ENCODE measurements at regions not wholly inside any gene's neighbourhood (a gene's known extent, or its start where the extent isn't known, plus 50 kb on each side); places are given as distances from the start of the nearest gene placed in this dataset.
"Not testable (repeated sequence)": the region's sequence is repeated elsewhere in the genome, so short reads cannot be mapped to it uniquely, and the experiment has no call there.

DNA sequence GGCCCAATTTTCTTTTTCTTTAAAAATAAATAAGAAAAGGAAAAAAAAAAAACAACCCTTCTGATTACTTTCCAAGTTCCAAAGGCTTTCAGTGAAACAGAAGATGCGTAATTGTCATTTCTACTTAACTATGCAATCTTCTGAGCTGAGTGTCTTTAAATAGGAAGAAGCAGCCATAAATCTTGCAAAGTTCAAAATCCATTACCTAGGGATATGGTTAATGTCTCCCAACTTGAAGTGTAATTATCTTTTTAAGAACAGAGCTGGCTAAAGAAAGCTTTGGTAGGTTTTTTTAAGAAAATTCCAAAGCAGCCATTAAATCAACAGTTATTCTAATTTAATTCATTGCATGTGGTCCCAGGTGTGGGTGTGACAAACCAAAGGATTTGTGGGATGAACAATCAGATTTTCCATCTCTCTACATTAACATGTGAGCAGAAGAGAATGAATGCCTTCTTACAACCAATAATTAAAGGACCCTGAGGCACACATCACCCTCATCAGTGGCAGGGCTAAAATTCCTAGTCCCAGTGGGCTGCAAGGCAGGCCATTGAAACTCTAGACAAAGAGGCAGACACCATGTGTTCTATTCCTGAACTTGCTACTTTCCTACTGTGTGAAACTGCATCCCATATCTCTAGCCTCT, 419.2 kb downstream of the REEP3 start:
- FAIRE-seq (no peak), DNase-seq (ENCODE audit: insufficient read length, low spot score) (no peak)
- TF ChIP-seq CTCF (IDR thresholded peaks at IDR 0.05; ENCODE audit: insufficient read depth, missing control alignments) = no peak

GRCh38 chr10:63964406-63964805, 443.2 kb downstream of the REEP3 start:
- DNase-seq (ENCODE audit: insufficient read length, low spot score) (no peak), FAIRE-seq (no peak)
- no peak for TF ChIP-seq CTCF (IDR thresholded peaks at IDR 0.05; ENCODE audit: insufficient read depth, missing control alignments)

- no peak for DNase-seq (ENCODE audit: insufficient read length, low spot score)
- no peak for TF ChIP-seq CTCF (IDR thresholded peaks at IDR 0.05; ENCODE audit: insufficient read depth, missing control alignments)
- no peak for FAIRE-seq
Measured at GRCh38 chr10:63965846-63966245, 444.6 kb downstream of the REEP3 start.

- no peak for DNase-seq (ENCODE audit: insufficient read length, low spot score)
- no peak for FAIRE-seq
- TF ChIP-seq CTCF (IDR thresholded peaks at IDR 0.05; ENCODE audit: insufficient read depth, missing control alignments) = no peak
Measured at GRCh38 chr10:63972949-63973827, 452.0 kb downstream of the REEP3 start.

- FAIRE-seq (no peak), DNase-seq (ENCODE audit: insufficient read length, low spot score) (no peak)
- TF ChIP-seq CTCF (IDR thresholded peaks at IDR 0.05; ENCODE audit: insufficient read depth, missing control alignments) = peak; percentile 67
Measured at GRCh38 chr10:63976538-63976937, 455.3 kb downstream of the REEP3 start.

GRCh38 chr10:63977329-63977923, 456.2 kb downstream of the REEP3 start:
- DNase-seq (ENCODE audit: insufficient read length, low spot score) = no peak
- no peak for FAIRE-seq
- peak; percentile 66 for TF ChIP-seq CTCF (IDR thresholded peaks at IDR 0.05; ENCODE audit: insufficient read depth, missing control alignments)

- not testable (repeated sequence) for DNase-seq (ENCODE audit: insufficient read length, low spot score); FAIRE-seq
Measured at GRCh38 chr10:63980870-63981269, 459.7 kb downstream of the REEP3 start.

DNA sequence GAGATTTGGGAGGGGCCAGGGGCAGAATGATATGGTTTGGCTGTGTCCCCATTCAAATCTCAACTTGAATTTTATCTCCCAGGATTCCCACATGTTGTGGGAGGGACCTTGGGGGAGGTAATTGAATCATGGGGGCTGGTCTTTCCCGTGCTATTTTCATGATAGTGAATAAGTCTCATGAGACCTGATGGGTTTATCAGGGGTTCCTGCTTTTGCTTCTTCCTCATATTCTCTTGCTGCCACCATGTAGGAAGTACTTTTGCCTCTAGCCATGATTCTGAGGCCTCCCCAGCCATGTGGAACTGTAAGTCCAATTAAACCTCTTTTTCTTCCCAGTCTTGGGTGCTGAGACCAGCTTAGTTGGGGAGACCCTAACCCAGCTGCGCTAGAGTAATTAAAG, 462.9 kb downstream of the REEP3 start:
- not testable (repeated sequence) for FAIRE-seq; DNase-seq (ENCODE audit: insufficient read length, low spot score)

Measured in D721Med (cell line).